Medulla oblongata (tissue), 1 donor: ENCODE measurements at regions not wholly inside any gene's neighbourhood (a gene's known extent, or its start where the extent isn't known, plus 50 kb on each side); places are given as distances from the start of the nearest gene placed in this dataset.
"Not testable (repeated sequence)": the region's sequence is repeated elsewhere in the genome, so short reads cannot be mapped to it uniquely, and the experiment has no call there.

Experiments used
- DNase-seq: peaks from one replicate; pipeline ENCODE4 v3.0.0-alpha.2; 2015; ENCODE audit errors: extremely low spot score

DNA sequence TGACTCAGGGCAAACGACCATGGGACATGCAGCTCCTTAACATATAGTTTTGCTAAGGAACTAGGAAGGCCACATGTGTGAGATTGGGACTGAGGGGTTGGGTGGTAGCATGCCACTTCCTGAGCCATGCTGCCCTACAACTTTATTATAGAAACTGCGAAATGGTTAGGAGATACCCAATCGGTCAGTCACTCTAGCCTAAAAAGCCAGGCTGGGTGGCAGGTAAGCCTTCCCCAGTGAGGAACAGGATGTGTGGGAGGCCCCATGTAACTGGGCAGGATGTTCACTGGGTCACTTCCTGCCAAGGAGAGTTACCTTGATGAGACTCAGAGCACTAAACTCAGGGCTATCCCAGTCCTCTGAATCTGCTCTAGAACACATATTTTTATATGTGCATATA lies 123.5 kb downstream of the MAP3K7 start:
- DNase-seq = no peak

DNA sequence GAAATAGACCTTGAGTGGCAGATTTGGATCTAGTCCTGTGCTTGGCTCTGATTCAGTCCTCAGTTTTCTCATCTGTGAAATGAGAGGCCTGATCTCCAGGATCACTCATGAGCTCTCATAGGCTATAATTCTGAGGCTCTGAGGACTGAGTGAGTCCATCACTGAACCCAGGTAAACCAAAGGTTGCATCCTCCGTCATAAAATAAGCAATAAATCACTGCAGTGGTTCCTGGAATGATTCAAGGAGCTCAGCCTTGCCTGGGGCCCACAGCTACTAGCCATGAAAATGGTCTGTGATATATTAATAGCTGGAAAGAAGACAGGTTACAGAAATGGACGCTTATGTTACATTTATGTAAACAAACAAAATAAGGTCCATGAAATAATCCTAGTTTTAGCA lies 124.8 kb downstream of the MAP3K7 start:
- no peak for DNase-seq

DNA sequence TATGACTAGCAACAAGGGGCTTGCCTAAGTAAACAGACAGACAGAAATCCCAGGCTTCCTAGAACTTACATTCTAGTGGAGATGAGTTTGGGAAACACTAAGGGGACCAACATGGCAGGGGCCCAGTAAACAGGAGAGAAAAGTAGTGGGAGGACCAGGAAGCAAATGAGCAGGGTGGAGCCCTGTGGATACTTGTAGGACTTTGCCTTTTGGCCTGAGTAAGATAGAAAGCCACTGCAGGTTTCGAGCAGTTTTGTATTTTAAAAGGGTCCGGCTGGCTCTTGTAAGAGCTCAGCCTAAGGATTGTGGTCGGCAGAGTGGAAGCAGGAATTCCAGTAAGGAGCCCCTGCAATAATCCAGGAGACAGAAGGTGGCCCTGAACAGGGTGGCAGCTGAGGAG lies 125.5 kb downstream of the MAP3K7 start:
- no peak for DNase-seq

DNA sequence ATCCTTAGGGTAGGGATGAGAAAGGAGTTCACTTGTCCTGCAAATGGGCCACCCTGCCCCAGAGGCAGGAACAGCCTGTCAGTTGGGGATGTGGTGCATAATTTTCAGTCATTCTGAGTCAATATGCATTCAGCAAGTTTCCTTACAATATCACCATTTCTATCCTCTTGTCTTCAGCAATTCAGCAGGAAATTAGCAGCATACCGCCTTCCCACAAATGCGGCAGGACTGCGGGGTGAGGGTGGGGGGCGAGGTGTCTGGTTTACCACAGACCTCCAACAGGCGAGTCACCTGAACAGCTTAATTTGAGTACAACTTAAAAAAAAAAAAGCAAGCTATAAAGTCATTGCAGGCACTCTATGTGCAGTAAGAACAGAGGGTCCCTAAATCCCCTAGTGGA lies 126.8 kb downstream of the MAP3K7 start:
- no peak for DNase-seq

DNA sequence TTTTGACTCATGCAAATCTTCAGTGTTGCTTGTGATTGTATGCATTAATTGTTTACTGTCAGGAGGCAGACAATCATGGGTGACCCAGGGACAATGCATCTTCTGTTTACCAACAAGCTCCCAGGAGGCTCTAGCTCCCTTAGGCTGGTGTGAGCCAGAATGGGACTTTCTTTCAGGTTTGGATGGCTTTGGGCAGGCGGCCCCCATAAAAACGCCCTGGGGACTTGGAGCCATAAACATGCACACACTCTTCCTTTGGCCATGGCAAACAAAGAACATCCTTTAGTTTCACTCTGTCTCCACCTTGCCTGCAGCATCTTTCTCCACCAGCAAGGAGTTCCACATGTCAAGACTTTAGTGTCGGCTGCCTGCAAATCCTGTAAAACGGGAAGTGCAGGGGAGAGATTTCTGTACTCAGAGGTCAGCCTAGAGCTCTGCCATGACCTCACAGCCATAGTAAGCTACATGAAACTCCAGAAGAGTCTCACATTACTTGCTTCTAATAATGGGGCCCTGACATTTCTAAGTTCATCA lies 127.6 kb downstream of the MAP3K7 start:
- no peak for DNase-seq

DNA sequence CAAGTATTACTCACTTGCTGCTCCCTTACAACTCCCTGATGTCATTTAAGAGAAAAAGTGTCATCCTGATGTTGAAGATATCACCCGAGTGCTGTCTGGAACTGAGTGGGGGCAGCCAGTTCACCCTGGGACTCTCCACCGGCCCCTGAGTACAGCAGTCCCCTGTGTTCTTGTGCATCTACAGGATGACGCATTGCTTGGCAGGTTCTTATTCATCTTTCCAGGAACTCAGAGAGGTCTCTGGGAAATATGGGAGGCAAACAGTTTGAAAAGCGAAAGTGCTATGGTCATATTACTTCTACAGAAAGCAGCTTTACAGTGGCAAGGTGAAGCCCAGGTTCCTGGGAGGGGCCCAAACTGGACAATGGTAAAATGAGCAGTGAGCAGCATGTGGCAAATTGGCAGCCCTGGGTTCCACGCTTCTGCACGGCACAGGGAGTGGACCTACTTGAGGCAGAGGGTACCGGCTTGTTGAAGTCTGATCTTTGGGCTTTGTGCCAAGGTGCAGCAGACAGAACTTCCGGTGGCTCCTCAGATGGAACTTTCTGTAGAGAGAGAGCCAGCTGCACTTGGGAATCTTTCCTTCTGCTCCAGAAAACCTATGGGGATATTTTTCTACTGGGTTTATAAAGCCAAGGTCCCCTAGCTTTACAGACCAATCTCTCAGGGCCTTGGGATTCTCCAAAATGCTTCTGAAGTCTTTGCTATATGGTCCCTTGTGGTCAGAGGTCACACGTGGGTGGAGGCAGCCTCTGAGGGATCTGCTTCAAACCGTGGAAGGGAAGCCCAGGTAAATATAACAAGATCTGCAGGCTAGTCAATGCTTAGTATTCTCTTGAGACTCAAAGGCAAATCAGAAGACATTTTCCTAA lies 128.3 kb downstream of the MAP3K7 start:
- no peak for DNase-seq

DNA sequence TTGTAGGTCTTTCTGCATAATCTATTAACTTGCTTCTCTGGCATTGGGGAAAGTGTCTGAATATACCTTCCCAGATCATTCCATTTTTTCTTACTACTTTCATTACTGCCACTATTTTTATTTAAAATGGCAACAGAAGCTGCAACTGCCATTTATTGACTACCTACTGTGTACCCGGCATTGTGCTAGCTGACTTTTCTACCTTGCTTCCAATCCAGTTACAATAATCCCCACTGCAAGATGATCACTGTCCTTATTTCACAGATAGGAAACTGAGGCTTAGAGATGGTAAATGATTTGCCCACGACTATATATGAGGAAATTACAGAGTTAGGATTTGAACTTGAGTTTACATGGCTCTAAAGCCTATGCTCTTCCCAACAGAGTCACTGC lies 129.0 kb downstream of the MAP3K7 start:
- no peak for DNase-seq

DNA sequence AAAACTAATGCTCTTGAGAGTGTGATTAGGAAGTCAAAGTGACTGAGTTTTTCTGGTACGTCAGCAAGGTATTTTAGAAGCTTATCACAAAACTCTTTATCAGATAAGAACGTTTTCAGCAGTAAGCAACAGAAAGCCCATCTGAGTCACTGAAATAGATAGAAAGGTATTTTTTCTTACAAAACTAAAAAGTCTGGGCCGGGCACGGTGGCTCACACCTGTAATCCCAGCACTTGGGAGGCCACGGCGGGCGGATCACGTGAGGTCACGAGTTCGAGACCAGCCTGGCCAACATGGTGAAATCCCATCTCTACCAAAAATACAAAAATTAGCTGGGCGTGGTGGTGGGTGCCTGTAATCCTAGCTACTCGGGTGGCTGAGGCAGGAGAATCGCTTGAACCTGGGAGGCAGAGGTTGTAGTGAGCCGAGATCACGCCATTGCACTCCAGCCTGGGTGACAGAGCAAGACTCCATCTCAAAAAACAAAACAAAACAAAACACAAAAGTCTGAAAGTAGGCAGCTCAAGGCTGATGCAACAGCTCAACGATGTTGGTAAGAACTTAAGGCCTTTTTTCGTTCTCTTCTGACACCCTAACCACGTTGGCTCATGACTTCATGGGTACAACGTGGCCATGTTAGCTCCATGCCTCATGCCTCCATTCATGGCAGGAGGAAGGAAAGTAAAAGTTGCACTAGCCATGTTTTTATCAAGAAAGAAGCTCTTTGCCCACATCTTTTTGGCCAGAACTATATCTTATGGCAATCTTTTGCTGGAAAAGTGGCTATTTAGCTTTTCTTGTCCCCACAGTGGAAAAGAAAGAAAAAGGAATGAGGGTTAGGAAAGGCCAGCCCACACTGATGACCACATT lies 129.6 kb downstream of the MAP3K7 start:
- not testable (repeated sequence) for DNase-seq

DNA sequence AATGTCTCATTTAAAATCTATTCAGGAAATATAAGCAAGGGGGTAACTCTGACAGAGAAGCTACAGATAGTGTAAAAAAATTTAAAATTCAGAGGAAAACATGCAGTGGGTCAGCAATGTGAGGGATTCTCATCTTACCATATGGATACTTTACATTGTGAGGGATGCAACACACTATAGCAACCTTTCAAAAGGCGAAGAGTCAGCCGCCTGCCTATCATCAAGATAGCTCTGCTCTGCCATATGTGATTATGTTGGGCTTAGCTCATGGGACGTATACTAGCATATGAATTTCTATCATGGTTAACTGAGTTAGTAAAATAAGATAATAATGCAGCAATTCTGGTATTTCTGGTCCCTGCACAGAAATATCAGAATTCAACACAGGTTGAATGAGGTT lies 130.9 kb downstream of the MAP3K7 start:
- DNase-seq = no peak

DNA sequence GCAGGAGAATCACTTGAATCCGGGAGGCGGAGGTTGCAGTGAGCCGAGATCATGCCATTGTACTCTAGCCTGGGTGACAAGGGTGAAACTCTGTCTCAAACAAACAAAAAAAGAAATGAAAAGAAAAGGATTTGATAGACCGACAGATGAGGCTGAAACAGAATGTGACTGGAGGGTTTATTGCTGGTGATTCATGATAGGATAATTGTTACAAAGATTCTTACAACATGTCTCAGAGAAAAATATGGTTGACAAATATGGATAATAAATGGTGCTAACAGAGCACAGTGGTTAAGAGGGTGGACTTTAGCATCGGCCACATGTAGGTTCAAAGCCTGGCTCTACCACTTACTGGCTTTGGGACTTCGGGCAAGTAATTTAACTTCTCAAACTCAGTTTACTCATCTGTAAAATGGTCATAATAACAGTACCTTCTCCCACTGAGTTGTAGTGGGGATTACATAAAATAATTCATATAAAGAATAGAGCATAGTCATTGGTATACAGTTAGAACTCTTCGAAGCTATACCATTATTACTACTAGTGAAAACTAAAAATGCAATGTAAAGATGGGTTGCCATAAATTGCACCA lies 131.9 kb downstream of the MAP3K7 start:
- DNase-seq = no peak

DNA sequence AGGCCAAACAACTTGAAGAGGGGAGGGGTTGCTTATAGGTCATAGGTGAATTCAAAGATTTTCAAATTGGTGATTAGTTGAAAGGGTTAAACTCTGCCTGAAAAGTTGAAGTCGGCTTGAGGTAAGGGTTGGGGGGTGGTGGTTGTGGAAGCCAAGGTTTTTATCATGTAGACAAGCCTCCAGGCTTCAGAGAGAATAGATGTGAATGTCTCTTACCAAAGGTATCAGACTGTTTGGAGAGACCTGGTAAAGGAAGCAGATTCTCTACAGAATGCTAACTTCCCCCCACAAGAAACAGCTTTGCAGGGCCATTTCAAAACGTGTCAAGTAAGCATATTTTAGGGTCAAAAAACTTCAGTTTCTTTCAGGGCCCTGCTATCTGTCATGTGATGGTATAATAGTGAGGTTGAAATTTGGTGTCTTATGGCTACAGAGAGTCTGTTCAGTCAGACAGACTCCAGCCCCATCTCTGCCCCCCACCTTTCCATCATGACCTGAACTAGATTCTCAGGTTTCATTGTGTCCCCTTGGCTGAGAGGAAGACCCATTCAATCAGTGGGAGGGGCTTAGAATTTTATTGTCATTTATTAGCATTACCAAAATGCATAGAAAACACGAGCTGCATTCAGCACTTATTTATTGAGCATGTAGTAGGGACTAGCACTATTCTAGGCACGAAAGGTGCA lies 136.5 kb downstream of the MAP3K7 start:
- no peak for DNase-seq

DNA sequence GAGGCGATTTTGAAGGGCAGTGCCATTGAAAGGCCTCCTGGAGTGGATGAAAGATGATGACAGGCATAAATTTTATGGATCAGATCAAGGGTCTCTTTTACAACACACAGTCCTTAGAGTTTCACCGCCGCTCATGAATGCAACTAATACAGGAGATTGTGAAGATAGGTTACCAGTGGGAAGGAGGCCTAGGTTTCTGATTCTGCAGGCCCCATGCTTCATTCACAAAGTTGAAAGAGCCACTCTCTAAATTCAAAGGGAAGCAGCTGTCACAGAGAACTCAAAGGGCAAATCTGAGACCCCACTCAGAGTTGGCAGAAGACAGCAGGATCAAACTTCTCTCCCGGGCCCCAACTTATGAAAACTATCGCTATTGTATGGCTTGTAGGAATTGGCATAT lies 137.6 kb downstream of the MAP3K7 start:
- no peak for DNase-seq

DNA sequence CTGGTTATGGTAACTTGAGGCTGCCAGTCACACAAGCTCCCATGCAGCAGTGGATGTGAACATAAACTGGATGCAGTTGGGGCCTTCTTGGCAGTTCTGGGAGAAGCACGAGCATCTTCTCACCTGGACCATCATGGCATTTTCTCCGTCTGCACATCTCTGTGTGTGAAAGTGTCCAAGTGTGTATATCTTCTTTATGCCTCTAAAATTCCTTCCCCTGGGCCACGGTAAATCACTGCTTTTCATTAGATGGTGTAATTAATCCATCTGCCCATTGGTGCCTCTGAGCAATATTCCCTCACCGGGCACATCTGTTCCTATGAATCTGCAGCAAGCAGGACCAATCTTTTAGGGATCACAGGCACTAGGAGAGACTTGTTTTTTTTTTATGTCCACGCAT lies 138.0 kb downstream of the MAP3K7 start:
- DNase-seq = no peak

DNA sequence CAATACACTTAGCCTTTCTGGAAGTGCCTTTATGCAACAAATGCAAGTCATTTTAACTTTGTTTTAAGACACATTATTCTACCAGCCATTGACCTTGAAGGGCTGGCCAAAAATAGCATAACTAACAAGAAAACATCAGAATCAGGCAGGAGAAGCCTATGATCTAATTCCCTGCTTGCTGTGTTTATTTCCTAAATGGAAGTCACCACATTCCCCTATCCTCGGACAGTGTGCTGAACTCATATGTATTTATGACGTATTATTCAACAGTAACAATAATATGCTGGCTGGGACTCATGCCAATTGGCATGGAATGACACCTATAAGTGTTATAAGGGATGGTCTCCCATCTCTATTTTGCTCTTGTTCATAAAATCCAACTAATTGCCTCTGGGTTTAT lies 140.7 kb downstream of the MAP3K7 start:
- DNase-seq = no peak

DNA sequence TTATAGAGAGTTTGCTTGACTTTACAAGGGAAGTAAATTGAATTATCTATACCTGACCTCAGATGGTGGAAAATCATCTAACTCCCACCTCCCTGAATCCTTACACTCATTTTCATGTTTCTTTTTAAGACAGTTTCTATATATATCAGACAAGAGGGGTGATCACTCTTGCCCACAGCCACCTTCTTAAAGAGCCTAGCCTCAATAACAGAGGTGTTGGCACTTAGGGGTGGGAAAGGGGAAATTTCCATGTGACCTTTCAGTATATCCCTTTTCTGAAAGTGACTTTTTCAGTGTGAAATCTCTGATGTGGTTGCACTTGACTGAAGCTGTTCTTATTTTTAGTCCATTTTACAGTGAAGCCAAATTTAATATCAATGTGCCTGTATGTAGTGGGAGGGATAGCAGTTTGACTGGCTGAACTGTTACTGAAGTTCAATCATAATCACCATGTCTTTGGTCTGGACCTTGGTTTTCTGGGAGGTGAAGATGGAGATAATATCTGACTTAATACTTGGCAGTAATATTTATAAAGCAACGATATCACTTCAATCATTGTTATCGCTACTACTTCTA lies 141.3 kb downstream of the MAP3K7 start:
- DNase-seq = no peak

DNA sequence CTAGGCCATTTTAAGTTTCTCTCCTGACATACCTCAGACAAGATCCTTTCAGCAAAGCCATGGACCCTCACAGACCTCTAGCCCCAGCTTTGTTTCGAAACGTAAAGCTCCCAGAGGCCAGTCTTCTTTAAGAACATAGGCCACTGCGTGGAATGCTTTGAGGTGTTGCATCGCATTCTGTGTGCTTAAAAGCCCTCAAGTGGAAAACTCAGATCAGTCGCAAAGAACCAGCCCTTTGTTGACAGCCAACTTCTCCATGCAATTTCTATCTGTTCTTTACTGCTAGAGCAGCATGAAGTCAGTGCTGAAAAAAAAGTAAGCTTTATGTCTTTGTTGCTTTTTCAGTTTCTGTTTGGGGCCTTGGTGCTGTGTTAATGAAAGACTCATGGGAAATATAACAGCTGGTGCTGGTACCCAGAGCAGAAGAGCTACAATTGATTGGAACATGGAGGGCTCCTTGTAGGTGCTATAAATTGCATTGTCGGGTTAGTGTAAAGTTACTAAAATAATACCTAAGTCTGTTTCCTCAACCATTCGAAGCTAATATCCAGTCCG lies 142.6 kb downstream of the MAP3K7 start:
- no peak for DNase-seq

DNA sequence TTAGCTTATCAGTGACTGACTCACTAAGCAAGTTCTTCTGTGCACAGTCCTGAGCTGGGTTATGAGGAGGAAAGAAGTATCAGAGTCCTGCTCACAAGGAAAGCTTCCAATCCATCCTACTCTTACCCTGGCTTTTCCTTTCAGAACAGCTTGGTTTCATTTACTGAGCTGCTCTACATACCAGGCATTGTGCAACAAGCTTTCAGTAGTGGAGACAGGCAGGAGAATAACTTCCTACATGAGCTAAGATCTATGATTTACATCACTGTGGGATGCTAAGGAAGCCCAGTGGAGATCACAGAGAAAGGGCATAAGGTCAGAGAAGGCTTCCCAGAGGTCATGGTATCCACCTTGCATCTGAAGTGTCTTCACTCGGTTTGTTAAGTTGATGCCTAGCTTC lies 144.5 kb downstream of the MAP3K7 start:
- no peak for DNase-seq

DNA sequence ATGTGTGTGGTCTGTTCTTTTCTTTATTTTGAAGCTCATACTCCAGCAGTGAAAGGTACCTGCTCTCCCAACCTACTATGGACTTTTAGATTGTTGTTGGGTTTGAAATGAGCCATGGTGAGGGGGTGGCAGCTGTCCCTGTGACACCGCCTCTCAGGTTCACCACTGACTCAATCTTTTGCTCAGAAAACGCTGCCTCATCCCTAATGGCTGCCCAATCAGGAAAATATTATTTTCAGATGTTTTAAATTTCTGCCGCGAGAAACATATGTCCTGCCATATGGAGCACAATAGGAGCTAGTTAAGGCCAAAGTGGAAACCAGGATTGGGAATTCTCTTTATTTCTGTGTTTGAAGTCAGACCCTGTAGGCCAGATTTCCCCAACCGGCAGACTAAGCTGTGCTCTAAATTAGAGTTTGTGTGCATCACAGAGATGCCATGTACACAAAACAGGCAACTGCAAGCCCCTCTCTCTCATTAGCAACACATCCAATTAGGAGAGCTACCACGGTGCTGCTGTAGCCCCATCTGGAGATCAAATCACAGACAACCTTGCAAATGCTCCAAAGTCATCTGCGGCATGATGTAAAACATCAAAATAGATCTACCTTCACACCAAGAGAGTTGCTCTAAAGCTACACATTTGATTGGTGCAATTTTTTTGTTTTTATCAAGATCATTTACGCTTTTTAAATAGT lies 144.1 kb upstream of the BACH2 start:
- DNase-seq = no peak

DNA sequence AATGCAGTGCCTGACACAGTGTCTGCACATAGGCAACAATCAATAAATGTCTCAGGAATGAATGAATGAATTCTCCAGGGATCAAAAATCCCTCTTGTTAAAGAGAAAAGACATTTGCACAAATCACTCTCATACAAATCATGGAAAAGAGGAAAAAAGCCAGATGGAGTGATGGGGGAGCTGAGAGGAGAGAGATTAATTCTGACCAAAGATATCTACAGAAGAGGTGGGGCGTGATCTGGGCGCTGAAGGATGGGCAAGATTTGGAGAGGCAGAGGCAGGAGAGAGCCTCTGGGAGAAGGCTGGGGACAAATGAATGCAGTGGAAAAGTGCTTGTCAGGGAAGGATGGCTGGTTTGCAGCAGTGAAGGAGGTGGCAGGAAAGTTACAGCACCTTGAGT lies 142.9 kb upstream of the BACH2 start:
- DNase-seq = no peak

DNA sequence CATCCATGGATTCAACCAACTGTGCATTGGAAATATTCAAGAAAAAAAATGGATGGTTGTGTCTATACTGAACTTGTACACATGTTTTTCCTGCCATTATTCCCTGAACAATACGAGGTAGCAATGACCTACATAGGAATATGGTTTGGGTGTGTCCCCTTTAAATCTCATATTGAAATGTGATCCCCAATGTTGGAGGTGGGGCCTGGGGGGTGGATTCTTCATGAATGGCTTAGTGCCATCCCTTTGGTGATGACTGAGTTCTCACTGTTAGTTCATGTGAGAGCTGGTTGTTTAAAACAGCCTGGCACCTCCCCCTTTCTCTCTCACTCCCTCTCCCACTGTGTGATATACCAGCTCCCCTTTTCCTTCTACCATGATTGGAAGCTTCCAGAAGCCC lies 139.8 kb upstream of the BACH2 start:
- no peak for DNase-seq
